Activated T-cell treated with anti-CD3 and anti-CD28 coated beads, Interleukin-2, amount 50 U/mL, for 4 hours (primary cell): ENCODE measurements at regions not wholly inside any gene's neighbourhood (a gene's known extent, or its start where the extent isn't known, plus 50 kb on each side); places are given as distances from the start of the nearest gene placed in this dataset.
"Not testable (repeated sequence)": the region's sequence is repeated elsewhere in the genome, so short reads cannot be mapped to it uniquely, and the experiment has no call there.

Experiments used
- ATAC-seq, 2 donors: fragments of 200-7000 bp; cut with Tn5 transposase; one replicate each; pipeline ENCODE4 v1.10.0; 2021
- DNase-seq: peaks from one replicate; pipeline ENCODE4 v3.0.0-alpha.2; 2020
- H3K27me3 Mint-ChIP-seq: one replicate; pipeline ENCODE4 v1.8.0; 2021; ENCODE audit warnings: low read depth, mixed read lengths
- H3K36me3 Mint-ChIP-seq: one replicate; pipeline ENCODE4 v1.8.0; 2022; ENCODE audit warnings: mixed read lengths; ENCODE audit not compliant: insufficient read depth
- H3K4me1 Mint-ChIP-seq: one replicate; pipeline ENCODE4 v1.8.0; 2021; ENCODE audit warnings: low read depth, mixed read lengths
- H3K4me3 Mint-ChIP-seq: one replicate; pipeline ENCODE4 v1.8.0; 2021; ENCODE audit warnings: mild to moderate bottlenecking, moderate library complexity, mixed read lengths
- H3K9me3 Mint-ChIP-seq: one replicate; pipeline ENCODE4 v1.8.0; 2021; ENCODE audit warnings: mixed read lengths

DNA sequence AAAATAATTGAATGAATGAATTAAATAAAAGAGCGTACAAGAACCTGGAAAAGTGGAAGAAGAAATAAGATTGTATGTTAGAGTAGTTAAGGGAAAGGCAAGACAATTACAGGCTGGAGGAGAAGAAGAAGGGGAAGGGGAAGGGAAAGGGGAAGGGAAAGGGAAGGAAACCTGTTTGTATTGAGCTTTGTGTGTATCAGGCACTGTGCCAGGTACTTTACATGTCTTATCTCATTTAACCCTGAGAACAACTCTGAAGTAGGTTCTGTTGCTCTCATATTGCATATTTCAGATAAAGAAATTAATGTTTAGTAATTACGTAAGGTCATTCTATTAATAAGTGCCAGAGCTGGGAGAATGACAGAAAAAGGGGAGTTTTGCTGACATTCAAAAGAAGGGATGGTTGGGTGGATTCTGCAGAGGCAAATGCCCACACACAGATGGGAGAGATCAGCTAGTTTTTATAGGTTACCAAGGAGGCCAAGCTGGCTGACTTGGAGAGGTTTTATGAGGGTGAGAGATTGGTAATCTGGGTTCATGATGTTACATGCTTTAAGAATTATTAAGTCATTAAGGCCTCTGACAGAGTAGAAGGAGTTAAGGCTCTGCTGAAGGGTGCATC lies 92.3 kb upstream of the LCORL start:
- no peaks in the 10 kb centered on the region for H3K36me3 Mint-ChIP-seq
- H3K4me1 Mint-ChIP-seq = no peaks in the 10 kb centered on the region
- ATAC-seq = no peak
- peaks cover 18% of the 10 kb centered on the region for H3K27me3 Mint-ChIP-seq
- no peak overlapping the region for H3K4me3 Mint-ChIP-seq
- H3K9me3 Mint-ChIP-seq = no peaks in the 10 kb centered on the region
- DNase-seq = no peak

DNA sequence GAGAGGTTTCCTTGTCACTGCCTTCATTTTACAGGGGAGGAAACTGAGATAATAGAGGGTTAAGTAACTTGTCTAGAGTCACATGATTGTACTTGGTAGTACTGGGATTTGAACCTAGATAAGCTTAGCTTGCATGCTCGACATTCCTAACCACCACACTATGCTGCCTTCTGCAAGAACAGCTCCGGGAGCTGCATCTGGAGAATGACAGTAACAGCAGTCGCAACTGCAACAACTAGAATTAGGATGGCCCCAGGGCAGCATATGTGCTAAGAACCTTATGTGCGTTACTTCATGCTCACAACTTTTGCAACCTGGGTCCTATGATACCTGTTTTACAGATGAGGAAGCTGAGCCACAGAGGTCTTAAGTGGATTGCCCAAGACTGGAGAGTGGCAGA lies 89.5 kb upstream of the LCORL start:
- no peaks in the 10 kb centered on the region for H3K36me3 Mint-ChIP-seq
- H3K4me1 Mint-ChIP-seq = no peaks in the 10 kb centered on the region
- no peaks in the 10 kb centered on the region for H3K9me3 Mint-ChIP-seq

DNA sequence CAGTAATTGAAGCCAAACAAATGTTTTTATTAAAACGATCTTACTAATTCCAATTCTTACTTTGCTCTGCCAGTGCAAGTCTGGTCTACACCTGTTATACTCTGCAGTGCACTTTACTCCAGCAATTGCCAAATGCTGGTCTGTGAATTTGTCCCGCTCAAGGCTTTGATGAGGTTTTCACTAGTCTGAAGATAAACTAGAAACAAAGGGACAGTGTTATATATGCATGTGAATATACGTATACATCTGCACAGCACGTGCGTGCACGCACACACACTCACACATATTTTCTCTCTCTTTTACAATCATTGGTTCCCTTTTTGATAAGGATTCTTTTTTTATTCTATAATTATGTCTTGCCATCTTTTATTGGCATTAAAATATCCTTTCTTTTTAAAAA lies 88.5 kb upstream of the LCORL start:
- ATAC-seq (no peak), DNase-seq (no peak)
- no peaks in the 10 kb centered on the region for H3K9me3 Mint-ChIP-seq
- no peak overlapping the region for H3K4me3 Mint-ChIP-seq
- H3K36me3 Mint-ChIP-seq = no peaks in the 10 kb centered on the region
- H3K4me1 Mint-ChIP-seq = no peaks in the 10 kb centered on the region
- peaks cover 15% of the 10 kb centered on the region for H3K27me3 Mint-ChIP-seq

More for the DNA sequence above, 89.5 kb upstream of the LCORL start:
- no peak for DNase-seq
- no peak for ATAC-seq
- H3K4me3 Mint-ChIP-seq = no peak overlapping the region
- peaks cover 15% of the 10 kb centered on the region for H3K27me3 Mint-ChIP-seq

DNA sequence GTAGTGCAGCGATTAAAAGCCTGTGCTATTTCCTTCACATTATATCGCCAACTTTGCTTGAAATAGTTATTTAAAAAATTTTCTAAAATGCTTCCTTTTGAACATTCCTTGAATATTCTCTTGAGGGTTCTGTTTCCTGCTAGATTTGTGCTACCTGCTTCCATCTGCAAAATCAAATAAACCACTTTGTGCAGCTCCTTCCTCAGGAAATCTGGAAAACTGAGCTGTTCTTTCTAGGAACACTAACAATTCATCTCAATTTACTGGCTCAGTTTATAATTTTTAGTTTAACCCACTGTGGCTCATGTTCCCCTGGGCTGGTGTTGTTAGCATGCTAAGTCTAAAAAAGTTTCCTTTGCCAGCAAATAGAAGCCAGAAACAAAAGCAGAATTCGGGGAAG lies 88.1 kb upstream of the LCORL start:
- no peak for ATAC-seq
- Mint-ChIP-seq H3K4me1 (no peaks in the 10 kb centered on the region), H3K9me3 (no peaks in the 10 kb centered on the region)

DNA sequence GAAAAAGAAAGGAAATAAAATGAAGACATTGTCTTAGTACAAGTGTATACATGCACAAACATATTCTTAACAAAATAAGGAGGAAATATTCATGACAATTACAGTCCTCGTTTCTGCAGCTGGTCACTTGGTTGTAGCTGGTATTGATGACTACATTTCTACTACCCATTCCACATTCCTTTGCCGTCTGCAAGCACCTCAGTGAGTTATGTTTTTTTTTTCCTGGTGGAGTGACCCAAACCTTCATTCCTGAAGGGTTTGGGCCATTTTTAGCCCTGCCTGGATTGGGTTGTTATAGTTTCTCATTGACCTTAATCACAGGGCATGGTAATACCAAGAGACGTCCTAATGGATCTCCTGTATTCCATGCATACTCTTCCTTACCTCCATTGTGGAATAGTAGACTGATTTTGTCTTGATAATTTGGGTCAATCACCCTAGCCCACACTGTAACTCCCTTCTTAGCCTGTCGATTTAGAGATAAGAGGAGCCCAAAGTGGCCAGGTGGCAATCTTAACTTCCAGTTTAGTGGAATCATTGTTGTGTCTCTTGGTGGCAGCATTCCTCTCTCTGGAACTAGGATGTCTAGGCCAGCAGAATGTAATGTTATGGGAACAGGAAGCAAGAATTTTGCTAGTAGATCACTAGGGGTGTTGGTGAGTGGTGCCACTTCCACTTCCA lies 86.4 kb upstream of the LCORL start:
- ATAC-seq, H3K9me3 Mint-ChIP-seq, H3K4me1 Mint-ChIP-seq, H3K27me3 Mint-ChIP-seq, H3K4me3 Mint-ChIP-seq, DNase-seq, H3K36me3 Mint-ChIP-seq: not testable (repeated sequence)

More for the DNA sequence above, 88.1 kb upstream of the LCORL start:
- DNase-seq = no peak
- no peaks in the 10 kb centered on the region for H3K36me3 Mint-ChIP-seq
- peaks cover 11% of the 10 kb centered on the region for H3K27me3 Mint-ChIP-seq
- H3K4me3 Mint-ChIP-seq = no peak overlapping the region

DNA sequence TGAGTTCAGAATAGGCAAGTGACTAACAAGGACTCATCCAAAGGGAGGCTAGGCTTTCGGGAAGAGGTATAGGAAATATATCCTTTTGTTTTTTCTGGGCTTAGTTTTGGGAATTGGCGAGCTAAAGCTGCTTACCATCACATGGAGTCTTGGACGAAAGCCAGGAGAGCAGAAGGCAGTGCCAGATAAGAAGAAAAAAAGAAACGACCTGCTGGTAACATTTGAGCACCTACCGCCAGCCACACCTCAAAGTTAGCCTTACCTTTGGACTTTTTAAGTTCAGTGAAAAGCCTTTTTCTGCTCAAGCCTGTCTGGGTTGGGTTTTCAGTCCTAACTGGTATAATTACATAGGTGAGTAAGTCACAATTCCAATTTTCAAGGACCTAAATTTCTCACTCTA lies 85.1 kb upstream of the LCORL start:
- H3K4me3 Mint-ChIP-seq = no peak overlapping the region
- ATAC-seq (no peak), DNase-seq (no peak)
- H3K27me3 Mint-ChIP-seq = peaks cover 7% of the 10 kb centered on the region
- no peaks in the 10 kb centered on the region for H3K36me3 Mint-ChIP-seq
- no peaks in the 10 kb centered on the region for H3K9me3 Mint-ChIP-seq
- no peaks in the 10 kb centered on the region for H3K4me1 Mint-ChIP-seq

DNA sequence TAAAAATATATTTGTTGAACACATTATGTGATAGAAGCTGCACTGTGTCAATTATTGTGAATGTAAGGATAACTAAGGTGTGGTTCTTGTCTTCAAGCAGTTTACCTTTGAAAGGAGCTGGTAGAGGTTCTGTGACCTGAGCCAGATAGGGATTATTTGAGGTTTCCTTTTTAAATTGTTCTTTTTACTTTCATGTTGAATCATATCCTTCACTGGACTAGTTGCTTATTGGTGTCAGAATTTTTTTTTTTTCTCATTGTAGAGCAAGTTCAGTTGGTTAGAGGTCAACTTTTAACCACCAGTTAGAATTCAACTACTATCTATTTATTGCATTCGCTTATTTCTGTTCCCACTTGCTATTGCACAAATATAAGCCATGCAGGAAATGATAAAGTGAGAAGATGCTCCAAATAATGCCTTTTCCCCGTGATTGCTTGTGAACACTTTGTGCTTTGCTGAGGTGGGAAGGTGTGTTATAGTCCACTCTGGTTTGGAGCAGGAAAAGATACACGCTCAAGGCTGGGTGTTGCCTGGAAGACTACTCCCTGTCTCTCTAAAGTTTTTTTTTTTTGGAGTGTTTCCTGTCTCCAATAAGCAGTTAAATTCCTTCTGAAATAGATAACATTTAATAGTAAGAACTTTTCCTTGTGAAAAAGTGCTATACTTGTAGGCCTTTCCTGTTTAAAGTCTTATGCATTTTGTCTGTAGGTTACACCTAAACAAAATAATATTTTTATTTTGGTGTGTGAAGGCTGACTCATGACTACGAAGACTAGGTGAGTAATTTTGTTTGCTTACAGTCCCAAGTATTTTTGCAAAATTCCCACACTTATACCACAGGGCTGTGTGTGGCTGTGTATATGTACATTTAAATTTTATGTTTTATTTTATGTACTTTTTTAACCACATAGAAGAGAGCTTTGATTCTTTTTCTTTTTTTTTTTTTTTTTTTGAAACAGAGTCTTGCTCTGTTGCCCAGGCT lies 83.8 kb upstream of the LCORL start:
- Mint-ChIP-seq H3K4me3 (no peak overlapping the region), H3K9me3 (no peaks in the 10 kb centered on the region), H3K4me1 (no peaks in the 10 kb centered on the region), H3K27me3 (peaks cover 7% of the 10 kb centered on the region), H3K36me3 (no peaks in the 10 kb centered on the region)
- DNase-seq (no peak), ATAC-seq (no peak)

DNA sequence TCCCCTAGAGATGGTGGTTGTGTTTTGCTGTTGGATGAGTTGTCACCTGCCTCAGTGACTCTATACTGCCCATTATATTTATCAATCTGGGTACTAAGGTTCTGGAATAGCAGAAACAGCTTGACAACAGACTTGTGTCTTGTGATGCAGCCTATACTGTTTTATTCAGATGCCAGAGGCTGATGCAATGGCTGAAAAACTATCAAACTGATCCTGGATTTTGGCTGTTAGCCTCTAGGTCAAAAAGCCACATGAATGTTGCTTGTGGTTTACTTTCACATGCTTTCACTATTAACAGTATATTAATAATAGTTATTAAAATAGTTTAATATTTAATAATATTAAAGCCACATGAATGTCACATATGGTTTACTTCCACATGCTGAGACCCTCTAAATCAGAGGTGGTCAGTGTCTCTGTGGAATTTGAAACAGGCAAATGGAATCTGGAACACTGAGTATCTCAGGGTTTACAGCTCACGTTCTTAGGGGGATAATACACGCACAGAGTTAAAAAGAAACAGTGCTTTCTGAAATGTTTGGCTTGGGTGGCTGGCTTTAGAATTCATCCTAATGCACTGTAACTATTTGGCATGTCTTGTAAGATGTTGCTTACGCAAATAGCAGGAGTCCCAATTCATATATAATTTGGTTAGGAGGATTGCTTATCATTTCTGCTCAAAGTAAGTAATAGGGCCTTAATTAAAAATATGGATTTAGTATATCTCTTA lies 82.5 kb upstream of the LCORL start:
- ATAC-seq (no peak), DNase-seq (no peak)
- H3K36me3 Mint-ChIP-seq = no peaks in the 10 kb centered on the region
- H3K4me1 Mint-ChIP-seq = no peaks in the 10 kb centered on the region
- H3K9me3 Mint-ChIP-seq = no peaks in the 10 kb centered on the region
- H3K27me3 Mint-ChIP-seq = peaks cover 8% of the 10 kb centered on the region
- H3K4me3 Mint-ChIP-seq = no peak overlapping the region

DNA sequence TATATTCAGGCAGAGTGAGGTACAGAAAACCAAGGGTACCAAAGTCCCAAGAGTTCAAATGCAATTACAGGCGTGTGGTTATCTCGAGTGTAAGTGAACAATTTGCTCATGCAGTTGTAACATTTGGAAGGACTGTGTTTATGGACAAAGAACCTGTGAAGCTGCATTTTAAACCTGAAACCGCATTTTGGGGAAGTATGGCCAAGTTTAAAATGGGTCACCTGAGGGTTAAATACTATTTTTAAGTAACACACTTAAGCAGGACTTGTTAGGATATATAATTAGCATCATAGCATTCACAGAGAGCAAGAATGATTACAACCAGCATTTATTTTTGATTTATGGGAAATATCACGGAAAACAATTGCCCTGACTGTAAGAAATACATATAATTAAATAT lies 79.1 kb upstream of the LCORL start:
- H3K9me3 Mint-ChIP-seq = no peaks in the 10 kb centered on the region
- no peaks in the 10 kb centered on the region for H3K4me1 Mint-ChIP-seq
- no peaks in the 10 kb centered on the region for H3K36me3 Mint-ChIP-seq
- no peak overlapping the region for H3K4me3 Mint-ChIP-seq
- no peak for ATAC-seq
- no peak for DNase-seq
- peaks cover 8% of the 10 kb centered on the region for H3K27me3 Mint-ChIP-seq

DNA sequence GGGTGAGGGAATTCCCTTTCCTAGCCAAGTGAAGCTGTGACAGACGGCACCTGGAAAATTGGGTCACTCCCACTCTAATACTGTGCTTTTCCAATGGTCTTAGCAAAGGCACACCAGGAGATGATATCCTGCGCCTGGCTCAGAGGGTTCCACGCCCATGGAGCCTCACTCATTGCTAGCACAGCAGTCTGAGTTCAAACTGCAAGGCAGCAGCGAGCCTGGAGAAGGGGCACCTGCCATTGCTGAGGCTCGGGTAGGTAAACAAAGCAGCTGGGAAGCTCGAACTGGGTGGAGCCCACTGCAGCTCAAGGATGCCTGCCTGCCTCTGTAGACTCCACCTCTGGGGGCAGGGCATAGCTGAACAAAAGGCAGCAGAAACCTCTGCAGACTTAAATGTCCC lies 68.9 kb upstream of the LCORL start:
- H3K4me1 Mint-ChIP-seq, H3K9me3 Mint-ChIP-seq, H3K4me3 Mint-ChIP-seq, DNase-seq, H3K36me3 Mint-ChIP-seq, ATAC-seq: not testable (repeated sequence)
- H3K27me3 Mint-ChIP-seq = peaks cover 13% of the 10 kb centered on the region

DNA sequence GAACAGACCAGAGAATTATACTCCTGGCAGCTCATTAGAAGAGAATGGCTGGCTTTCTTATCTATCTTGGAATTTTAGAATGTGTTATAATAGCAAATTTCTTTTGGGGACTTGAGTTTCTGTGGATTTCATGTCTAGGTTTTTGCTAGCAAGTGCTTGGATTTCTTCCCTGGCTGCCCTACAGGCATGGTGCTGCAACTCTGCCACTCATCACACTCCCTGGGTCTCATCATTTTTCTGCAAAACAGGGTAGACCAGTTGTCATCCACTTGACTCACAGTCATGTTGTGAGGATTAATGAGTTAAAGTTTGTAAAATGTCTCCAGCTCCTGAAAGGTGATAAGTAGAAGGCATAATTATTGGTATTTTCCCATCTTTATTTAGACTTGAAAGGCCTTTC lies 60.7 kb upstream of the LCORL start:
- Mint-ChIP-seq H3K27me3 (peaks cover 27% of the 10 kb centered on the region), H3K4me3 (no peak overlapping the region), H3K4me1 (no peaks in the 10 kb centered on the region), H3K36me3 (no peaks in the 10 kb centered on the region), H3K9me3 (peaks cover 3% of the 10 kb centered on the region)
- DNase-seq = no peak
- ATAC-seq = no peak

DNA sequence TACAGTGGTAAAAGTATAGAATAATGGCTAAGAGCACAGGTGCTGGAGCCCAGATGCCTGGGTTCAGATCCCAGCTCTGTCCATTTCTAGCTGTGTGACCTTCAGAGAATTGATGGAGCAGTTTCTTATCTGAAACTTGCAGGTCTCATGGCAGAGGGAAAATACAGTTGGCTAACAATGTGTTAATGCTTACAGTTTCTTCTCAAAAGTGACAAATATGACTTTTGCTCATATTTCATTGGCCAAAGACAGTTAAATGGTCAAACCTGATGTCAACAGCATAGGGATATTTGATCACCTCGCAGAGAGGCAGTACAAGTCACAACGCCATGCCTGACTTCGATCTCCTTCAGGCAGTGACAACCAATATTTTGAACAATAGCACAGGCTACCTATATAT lies 60.2 kb upstream of the LCORL start:
- ATAC-seq = no peak
- H3K27me3 Mint-ChIP-seq = peaks cover 27% of the 10 kb centered on the region

DNA sequence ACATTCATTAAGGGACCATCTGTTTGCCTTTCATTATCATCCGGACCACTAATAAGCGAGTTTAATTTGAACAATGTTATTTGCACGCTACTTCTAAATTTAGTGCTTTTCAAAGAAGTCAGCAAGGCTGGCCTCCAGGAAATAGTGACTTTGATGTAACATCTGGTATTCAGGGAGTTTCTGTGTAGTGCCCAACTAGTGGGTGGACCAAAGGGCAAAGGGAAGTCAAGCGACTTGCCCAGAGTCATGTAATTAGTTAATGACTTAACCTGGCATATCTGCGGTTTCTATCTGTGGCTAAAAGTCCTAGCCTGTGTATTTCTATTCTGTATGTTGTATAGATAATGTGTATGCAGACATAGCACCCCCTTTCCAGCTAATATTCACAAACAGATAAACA lies 56.3 kb upstream of the LCORL start:
- Mint-ChIP-seq H3K4me1 (peaks cover 5% of the 10 kb centered on the region), H3K4me3 (no peak overlapping the region), H3K9me3 (peaks cover 11% of the 10 kb centered on the region), H3K27me3 (peaks cover 22% of the 10 kb centered on the region), H3K36me3 (no peaks in the 10 kb centered on the region)
- ATAC-seq (no peak), DNase-seq (no peak)

More for the DNA sequence above, 60.2 kb upstream of the LCORL start:
- no peak for DNase-seq
- no peak overlapping the region for H3K4me3 Mint-ChIP-seq
- H3K4me1 Mint-ChIP-seq = no peaks in the 10 kb centered on the region
- H3K9me3 Mint-ChIP-seq = peaks cover 3% of the 10 kb centered on the region
- no peaks in the 10 kb centered on the region for H3K36me3 Mint-ChIP-seq

DNA sequence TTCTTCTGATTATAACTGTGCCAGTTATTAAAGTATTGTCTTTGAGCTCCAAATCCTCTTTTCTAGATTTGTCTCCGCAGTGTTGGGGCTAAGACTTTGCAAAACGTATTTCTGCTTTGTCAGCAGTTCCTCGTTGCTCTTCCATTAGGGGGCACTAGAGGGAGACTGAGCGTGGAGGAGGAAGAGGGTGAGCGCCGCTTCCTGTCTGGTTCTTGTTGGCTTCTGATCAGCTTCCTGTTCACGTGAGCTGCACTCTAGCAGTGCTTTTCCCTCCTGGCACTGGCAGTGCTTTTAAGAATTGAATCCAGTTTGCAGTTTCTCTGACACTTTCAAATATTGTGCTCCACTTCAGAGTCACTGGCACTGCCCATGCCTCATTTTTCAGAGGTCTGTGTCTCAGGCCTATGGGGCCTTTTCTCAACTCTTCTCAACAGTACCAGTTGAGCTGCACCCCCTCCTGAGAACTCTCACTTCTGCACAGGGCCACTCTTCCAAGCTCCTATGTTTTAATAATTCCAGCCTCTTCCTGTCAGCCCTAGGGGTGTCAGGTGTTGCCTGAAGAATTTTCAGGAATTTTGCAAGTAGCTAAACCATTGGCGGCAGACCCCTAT lies 54.4 kb upstream of the LCORL start:
- Mint-ChIP-seq H3K4me1 (peaks cover 5% of the 10 kb centered on the region), H3K27me3 (peaks cover 27% of the 10 kb centered on the region), H3K36me3 (no peaks in the 10 kb centered on the region), H3K9me3 (peaks cover 11% of the 10 kb centered on the region), H3K4me3 (no peak overlapping the region)
- DNase-seq (no peak), ATAC-seq (peak; percentile 48 to 65)
